GM12873 (cell line): ENCODE measurements at regions not wholly inside any gene's neighbourhood (a gene's known extent, or its start where the extent isn't known, plus 50 kb on each side); places are given as distances from the start of the nearest gene placed in this dataset.

ENCODE experiments used
- TF ChIP-seq, protein P1 (sequence below): IDR thresholded peaks from 2 replicates; pipeline ENCODE4 v1.5.1; 2012; ENCODE audit warnings: low read depth, mild to moderate bottlenecking, moderate library complexity, low read length, control low read depth; ENCODE audit not compliant: insufficient read depth; ENCODE audit errors: missing control alignments

DNA sequence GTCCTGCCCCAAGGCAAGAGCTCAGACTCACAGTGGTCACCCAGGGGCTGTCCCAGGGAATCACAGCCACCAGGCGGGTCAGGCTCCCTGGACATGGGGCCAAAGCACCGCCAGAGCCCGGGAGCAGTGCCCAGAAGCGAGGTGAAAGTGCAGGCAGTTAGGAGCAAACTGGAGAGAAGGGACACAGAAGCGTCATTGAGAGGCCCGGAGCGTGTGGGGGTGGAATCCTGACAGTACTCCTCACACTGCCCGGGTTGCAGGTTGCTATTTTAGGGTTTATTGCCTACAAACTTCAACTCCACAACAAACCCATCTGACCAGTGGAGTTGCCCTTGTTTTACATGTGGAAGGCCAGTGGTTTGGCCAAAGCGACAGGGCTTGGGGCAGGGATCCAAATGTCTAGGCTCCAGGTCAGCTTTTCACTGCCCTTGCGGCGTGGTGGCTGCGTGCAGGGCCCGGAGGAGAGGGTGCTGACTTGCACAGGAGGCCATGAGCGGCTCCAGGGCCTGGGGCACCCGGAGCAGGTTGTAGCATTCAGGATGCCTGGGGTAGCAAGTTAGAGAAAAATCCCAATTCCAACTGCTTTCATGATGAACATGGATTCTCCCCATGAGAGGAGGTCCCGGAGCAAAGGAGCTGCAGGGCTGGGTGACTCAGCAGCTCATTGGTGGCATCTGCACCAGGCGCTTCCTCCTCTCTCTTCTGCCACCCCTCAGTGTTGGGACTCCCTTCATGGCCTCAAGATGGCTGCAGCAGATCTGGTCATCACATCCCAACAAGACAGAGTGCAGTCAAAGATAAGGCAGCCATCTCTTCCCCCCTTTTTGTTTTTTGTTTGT is 112.3 kb upstream of the NCOR2 start:
- TF ChIP-seq, protein P1, sequence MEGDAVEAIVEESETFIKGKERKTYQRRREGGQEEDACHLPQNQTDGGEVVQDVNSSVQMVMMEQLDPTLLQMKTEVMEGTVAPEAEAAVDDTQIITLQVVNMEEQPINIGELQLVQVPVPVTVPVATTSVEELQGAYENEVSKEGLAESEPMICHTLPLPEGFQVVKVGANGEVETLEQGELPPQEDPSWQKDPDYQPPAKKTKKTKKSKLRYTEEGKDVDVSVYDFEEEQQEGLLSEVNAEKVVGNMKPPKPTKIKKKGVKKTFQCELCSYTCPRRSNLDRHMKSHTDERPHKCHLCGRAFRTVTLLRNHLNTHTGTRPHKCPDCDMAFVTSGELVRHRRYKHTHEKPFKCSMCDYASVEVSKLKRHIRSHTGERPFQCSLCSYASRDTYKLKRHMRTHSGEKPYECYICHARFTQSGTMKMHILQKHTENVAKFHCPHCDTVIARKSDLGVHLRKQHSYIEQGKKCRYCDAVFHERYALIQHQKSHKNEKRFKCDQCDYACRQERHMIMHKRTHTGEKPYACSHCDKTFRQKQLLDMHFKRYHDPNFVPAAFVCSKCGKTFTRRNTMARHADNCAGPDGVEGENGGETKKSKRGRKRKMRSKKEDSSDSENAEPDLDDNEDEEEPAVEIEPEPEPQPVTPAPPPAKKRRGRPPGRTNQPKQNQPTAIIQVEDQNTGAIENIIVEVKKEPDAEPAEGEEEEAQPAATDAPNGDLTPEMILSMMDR, result no peak

DNA sequence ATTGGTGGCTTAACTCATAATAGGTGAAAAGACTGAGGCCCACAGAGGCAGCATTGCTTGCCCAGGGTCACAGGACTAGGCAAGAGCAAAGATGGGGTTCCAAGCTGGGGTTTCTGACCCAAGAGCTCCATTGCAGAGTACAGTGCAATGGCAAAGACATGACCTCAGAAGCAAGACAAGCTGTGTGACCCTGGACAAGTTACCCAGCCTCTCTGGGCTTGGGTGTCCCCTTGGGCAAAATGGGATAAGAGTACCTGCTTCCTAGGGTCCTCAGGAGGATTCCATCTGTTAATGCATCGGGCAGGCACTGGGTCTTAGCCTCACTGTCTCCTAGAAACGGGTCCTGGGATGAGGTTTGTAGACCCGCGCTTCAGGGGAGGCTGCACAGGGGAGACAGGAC is 111.6 kb upstream of the NCOR2 start:
- TF ChIP-seq, protein P1, result no peak

- TF ChIP-seq, protein P1, result no peak
Measured at GRCh38 chr12:124678421-124678893, 111.0 kb upstream of the NCOR2 start.

GRCh38 chr12:124677552-124678356 is 110.3 kb upstream of the NCOR2 start:
- TF ChIP-seq, protein P1, result no peak

DNA sequence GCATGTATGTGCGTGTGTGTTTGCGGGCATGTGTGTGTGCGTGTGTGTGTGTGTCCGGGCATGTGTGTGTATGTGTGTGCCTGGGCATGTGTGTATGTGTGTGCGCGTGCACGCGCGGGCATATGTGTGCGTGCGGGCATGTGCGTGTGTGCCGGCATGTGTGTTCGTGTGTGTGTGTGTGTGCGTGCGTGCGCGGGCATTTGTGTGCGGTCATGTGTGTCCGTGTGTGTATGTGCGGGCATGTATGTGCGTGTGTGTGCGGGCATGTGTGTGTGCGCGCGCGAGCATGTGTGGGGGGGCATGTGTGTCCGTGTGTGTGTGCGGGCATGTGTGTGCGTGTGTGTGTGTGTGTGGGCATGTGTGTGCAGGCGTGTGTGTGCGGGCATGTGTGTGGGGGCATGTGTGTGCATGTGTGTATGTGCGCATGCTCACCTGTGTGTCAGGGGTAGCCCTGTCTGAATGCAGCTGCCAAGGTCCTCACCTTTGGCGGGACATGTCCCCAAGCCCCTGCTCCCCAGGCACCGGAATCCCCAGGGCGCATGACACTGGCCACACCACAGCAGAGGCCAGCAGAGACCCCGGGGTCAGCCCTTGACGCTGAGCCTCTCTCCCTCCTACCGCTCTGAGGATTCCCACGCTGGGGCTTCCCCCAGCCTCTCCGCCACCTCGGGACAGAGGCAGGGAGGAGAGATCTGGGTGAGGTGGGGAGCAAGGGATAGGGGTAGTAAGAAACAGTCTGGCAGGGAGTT is 109.5 kb upstream of the NCOR2 start:
- TF ChIP-seq, protein P1, result no peak

DNA sequence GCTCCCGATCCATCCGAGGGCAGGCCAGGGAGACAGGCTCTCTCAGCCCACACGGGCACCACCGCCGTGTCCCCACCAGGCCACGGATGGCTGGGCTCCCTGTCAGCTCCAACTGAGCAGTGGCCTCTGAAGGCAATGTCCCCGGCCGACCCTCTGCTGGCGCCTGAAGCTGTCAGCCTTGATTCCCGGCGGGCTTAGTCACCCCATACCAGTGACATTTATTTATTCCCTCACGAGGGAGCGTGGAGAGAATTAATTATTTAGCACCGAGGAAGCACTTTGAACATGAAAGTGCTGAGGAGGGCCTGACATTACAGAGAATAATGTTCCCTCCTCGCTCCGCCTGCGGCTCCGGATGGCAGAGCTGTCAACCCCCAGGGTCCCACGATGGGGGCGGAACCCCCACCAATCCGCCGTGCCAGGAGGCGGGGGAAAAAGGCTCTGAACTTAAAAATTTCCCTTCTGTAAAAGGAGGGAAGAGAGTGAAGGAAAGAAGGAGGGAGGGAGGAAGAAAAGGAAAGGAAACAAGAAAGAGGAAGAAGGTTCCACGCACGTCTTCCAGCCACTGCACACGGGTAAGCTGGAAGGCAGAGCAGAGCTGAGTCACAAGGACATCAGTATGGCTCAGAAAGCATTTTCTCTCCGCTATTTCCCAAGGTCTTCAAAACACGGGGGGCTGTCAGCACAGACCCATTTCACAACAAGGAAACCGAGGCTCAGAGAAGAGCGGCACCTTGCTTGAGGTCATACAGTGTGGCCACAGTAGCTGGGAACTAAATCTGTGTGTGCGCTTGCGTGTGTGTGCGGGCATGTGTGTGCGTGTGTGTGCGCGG is 108.7 kb upstream of the NCOR2 start:
- TF ChIP-seq, protein P1, result no peak
